Endodermal cell (in vitro differentiated cells): ENCODE measurements at regions not wholly inside any gene's neighbourhood (a gene's known extent, or its start where the extent isn't known, plus 50 kb on each side); places are given as distances from the start of the nearest gene placed in this dataset.

ENCODE experiments used
- DNase-seq: peaks from one replicate; pipeline ENCODE4 v3.0.0-alpha.2; 2017
- H3K27ac ChIP-seq: 2 replicates; pipeline ENCODE4 v1.5.1; 2013; ENCODE audit warnings: mild to moderate bottlenecking, low read depth, low read length, moderate library complexity
- H3K27me3 ChIP-seq: 2 replicates; pipeline ENCODE4 v1.6.1; 2013; ENCODE audit warnings: mild to moderate bottlenecking, low read length, moderate library complexity; ENCODE audit not compliant: insufficient read depth, control insufficient read depth, poor library complexity, severe bottlenecking
- H3K36me3 ChIP-seq: 2 replicates; pipeline ENCODE4 v1.7.0; 2013; ENCODE audit warnings: mild to moderate bottlenecking, low read length, moderate library complexity; ENCODE audit not compliant: control insufficient read depth, insufficient read depth
- H3K4me1 ChIP-seq: one replicate; pipeline ENCODE4 v1.7.0; 2013; ENCODE audit warnings: low read length; ENCODE audit not compliant: control insufficient read depth, insufficient read depth
- H3K4me3 ChIP-seq: 2 replicates; pipeline ENCODE4 v1.5.1; 2013; ENCODE audit warnings: mild to moderate bottlenecking, low read length, moderate library complexity
- H3K9ac ChIP-seq: 2 replicates; pipeline ENCODE4 v1.6.1; 2013; ENCODE audit warnings: mild to moderate bottlenecking, low read length, moderate library complexity; ENCODE audit not compliant: poor library complexity, severe bottlenecking; ENCODE audit errors: extremely low read depth
- H3K9me3 ChIP-seq: 2 replicates; pipeline ENCODE4 v1.6.1; 2013; ENCODE audit warnings: mild to moderate bottlenecking, low read length, moderate library complexity; ENCODE audit not compliant: control insufficient read depth
- H3K27ac Mint-ChIP-seq: 2 replicates; pipeline ENCODE4 v1.8.0; 2020; ENCODE audit warnings: mixed read lengths
- H3K27me3 Mint-ChIP-seq: 2 replicates; pipeline ENCODE4 v1.8.0; 2021; ENCODE audit warnings: mild to moderate bottlenecking, mixed read lengths; ENCODE audit not compliant: insufficient read depth
- H3K36me3 Mint-ChIP-seq: 2 replicates; pipeline ENCODE4 v1.8.0; 2020; ENCODE audit warnings: low read depth, mixed read lengths
- H3K4me1 Mint-ChIP-seq: 2 replicates; pipeline ENCODE4 v1.8.0; 2020; ENCODE audit warnings: mixed read lengths
- H3K4me3 Mint-ChIP-seq: 2 replicates; pipeline ENCODE4 v1.8.0; 2020; ENCODE audit warnings: mild to moderate bottlenecking, moderate library complexity, mixed read lengths
- H3K9me3 Mint-ChIP-seq: 2 replicates; pipeline ENCODE4 v1.8.0; 2020; ENCODE audit warnings: mild to moderate bottlenecking, mixed read lengths
- CTCF ChIP-seq: fragments of 200-600 bp; sonication (generic); conservative IDR thresholded peaks from 2 replicates; pipeline ENCODE4 v1.5.0; 2021; ENCODE audit warnings: antibody characterized with exemption, mild to moderate bottlenecking
- WGBS, 2 experiments: methylation state at CpG; one replicate each; pipeline versions ENCODE4 v1.1.5 to v1.1.7; 2013; ENCODE audit warnings: missing lambda C conversion rate in 2 of 2, mixed read lengths in 1 of 2; ENCODE audit not compliant: insufficient coverage in 1 of 2, insufficient read length in 1 of 2; 5-methylcytosine and 5-hydroxymethylcytosine counted together

- no peak for TF ChIP-seq CTCF
- H3K27me3 ChIP-seq: no peaks in the 10 kb centered on the region
- H3K27ac ChIP-seq: no peak overlapping the region
- Mint-ChIP-seq H3K9me3 (no peaks in the 10 kb centered on the region), H3K36me3 (no peaks in the 10 kb centered on the region), H3K4me3 (no peak overlapping the region), H3K4me1 (peaks cover 4% of the 10 kb centered on the region), H3K27ac (no peak overlapping the region), H3K27me3 (no peaks in the 10 kb centered on the region)
- no peaks in the 10 kb centered on the region for H3K9me3 ChIP-seq
- 62 to 80% methylated on average over 4 of the region's 5 CpGs for WGBS, 2 experiments
- DNase-seq: no peak
- no peaks in the 10 kb centered on the region for H3K4me1 ChIP-seq
- no peaks in the 10 kb centered on the region for H3K36me3 ChIP-seq
- no peak overlapping the region for H3K9ac ChIP-seq
- no peak overlapping the region for H3K4me3 ChIP-seq
These were observed 104.7 kb downstream of the ISL1 start for GRCh38 chr5:51487952-51488351.

GRCh38 chr5:51488803-51489642 is 105.8 kb downstream of the ISL1 start:
- 84 to 88% methylated on average over 3 of the region's 3 CpGs for WGBS, 2 experiments
- no peaks in the 10 kb centered on the region for H3K4me1 ChIP-seq

GRCh38 chr5:51494821-51495220 is 111.6 kb downstream of the ISL1 start:
- Histone ChIP-seq H3K9me3 (no peaks in the 10 kb centered on the region), H3K9ac (no peak overlapping the region), H3K4me3 (no peak overlapping the region), H3K27ac (no peak overlapping the region), H3K36me3 (no peaks in the 10 kb centered on the region), H3K4me1 (no peaks in the 10 kb centered on the region), H3K27me3 (no peaks in the 10 kb centered on the region)
- H3K36me3 Mint-ChIP-seq: no peaks in the 10 kb centered on the region
- 92 to 97% methylated on average over 12 of the region's 12 CpGs for WGBS, 2 experiments
- no peaks in the 10 kb centered on the region for H3K9me3 Mint-ChIP-seq
- no peaks in the 10 kb centered on the region for H3K27me3 Mint-ChIP-seq
- DNase-seq: no peak
- no peak overlapping the region for H3K27ac Mint-ChIP-seq
- TF ChIP-seq CTCF: no peak
- H3K4me3 Mint-ChIP-seq: no peak overlapping the region
- no peaks in the 10 kb centered on the region for H3K4me1 Mint-ChIP-seq

More at GRCh38 chr5:51488803-51489642, 105.8 kb downstream of the ISL1 start:
- H3K27me3 ChIP-seq: no peaks in the 10 kb centered on the region
- Mint-ChIP-seq H3K4me1 (no peaks in the 10 kb centered on the region), H3K4me3 (no peak overlapping the region), H3K36me3 (no peaks in the 10 kb centered on the region), H3K27ac (no peak overlapping the region), H3K27me3 (no peaks in the 10 kb centered on the region), H3K9me3 (no peaks in the 10 kb centered on the region)
- no peak overlapping the region for H3K27ac ChIP-seq
- TF ChIP-seq CTCF: no peak
- H3K9me3 ChIP-seq: no peaks in the 10 kb centered on the region
- H3K9ac ChIP-seq: no peak overlapping the region
- no peaks in the 10 kb centered on the region for H3K36me3 ChIP-seq
- no peak for DNase-seq
- no peak overlapping the region for H3K4me3 ChIP-seq
